ENCODE measurements at regions not wholly inside any gene's neighbourhood (a gene's known extent, or its start where the extent isn't known, plus 50 kb on each side); places are given as distances from the start of the nearest gene placed in this dataset.
A peak's percentile ranks its signal among the peaks of the same experiment; 100 is the strongest.
"Not testable (repeated sequence)": the region's sequence is repeated elsewhere in the genome, so short reads cannot be mapped to it uniquely, and the experiment has no call there.

GRCh38 chr1:120465900-120466299 lies 51.1 kb downstream of the NBPF8 start:
- not testable (repeated sequence) for H3K4me1 Mint-ChIP-seq, H3K36me3 Mint-ChIP-seq, H3K27me3 Mint-ChIP-seq, ATAC-seq, H3K27ac Mint-ChIP-seq, H3K9me3 Mint-ChIP-seq, H3K4me3 Mint-ChIP-seq

DNA sequence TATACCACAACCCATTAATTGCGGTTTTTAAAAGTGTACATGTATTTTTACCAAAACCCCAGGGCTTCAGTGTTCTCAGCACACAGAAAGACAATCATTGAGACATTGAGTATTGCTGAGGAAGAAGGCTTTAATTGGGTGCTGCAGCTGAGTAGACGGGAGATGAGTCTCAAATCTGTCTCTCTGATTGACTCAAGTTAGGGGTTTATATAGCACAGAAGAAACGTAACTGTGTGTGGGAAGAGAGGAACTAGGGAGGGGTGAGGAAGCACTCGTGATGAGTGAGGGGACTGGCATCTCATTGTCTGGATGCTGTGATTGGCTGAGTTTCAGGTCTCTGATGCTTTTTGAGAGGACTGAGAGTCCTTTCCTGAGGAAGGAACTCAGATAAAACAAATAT lies 62.8 kb downstream of the NBPF8 start:
- H3K27me3 Mint-ChIP-seq, H3K27ac Mint-ChIP-seq, H3K4me1 Mint-ChIP-seq, H3K4me3 Mint-ChIP-seq, ATAC-seq, H3K9me3 Mint-ChIP-seq: not testable (repeated sequence)
- peaks cover 21% of the 10 kb centered on the region for H3K36me3 Mint-ChIP-seq

DNA sequence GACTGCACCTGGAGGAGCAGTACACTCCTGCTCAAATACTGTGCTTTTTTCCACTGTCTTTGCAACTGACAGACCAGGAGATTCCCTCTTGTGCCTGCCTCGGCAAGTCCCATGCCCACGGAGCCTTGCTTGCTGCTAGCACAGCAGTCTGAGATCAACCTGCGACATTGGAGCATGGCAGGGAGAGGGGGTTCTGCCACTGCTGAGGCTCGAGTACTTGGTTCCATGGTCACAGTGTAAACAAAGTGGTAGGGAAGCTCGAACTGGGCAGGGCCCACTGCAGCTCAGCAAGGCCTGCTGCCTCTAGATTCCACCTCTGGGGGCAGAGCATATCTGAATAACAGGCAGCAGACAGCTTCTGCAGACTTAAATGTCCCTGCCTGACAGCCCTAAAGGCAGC lies 63.6 kb downstream of the NBPF8 start:
- H3K9me3 Mint-ChIP-seq, H3K4me1 Mint-ChIP-seq, H3K27me3 Mint-ChIP-seq, H3K27ac Mint-ChIP-seq, H3K4me3 Mint-ChIP-seq, ATAC-seq: not testable (repeated sequence)
- H3K36me3 Mint-ChIP-seq, result peaks cover 25% of the 10 kb centered on the region

- not testable (repeated sequence) for H3K27me3 Mint-ChIP-seq, H3K27ac Mint-ChIP-seq, H3K9me3 Mint-ChIP-seq, H3K4me1 Mint-ChIP-seq, ATAC-seq, H3K4me3 Mint-ChIP-seq
- peaks cover 34% of the 10 kb centered on the region for H3K36me3 Mint-ChIP-seq
These were observed 72.7 kb downstream of the NBPF8 start for GRCh38 chr1:120487542-120487941.

- H3K4me1 Mint-ChIP-seq, H3K9me3 Mint-ChIP-seq, H3K4me3 Mint-ChIP-seq, H3K27me3 Mint-ChIP-seq, ATAC-seq, H3K27ac Mint-ChIP-seq: not testable (repeated sequence)
- H3K36me3 Mint-ChIP-seq, result peaks cover 28% of the 10 kb centered on the region
These were observed 74.4 kb downstream of the NBPF8 start for GRCh38 chr1:120489217-120489616.

GRCh38 chr1:120497145-120497544 lies 82.3 kb downstream of the NBPF8 start:
- not testable (repeated sequence) for H3K36me3 Mint-ChIP-seq, H3K27me3 Mint-ChIP-seq, H3K4me1 Mint-ChIP-seq

GRCh38 chr1:120503284-120503683 lies 88.4 kb downstream of the NBPF8 start:
- H3K4me3 Mint-ChIP-seq, H3K4me1 Mint-ChIP-seq, H3K9me3 Mint-ChIP-seq, H3K27ac Mint-ChIP-seq, ATAC-seq, H3K36me3 Mint-ChIP-seq, H3K27me3 Mint-ChIP-seq: not testable (repeated sequence)

More at GRCh38 chr1:120497145-120497544, 82.3 kb downstream of the NBPF8 start:
- not testable (repeated sequence) for H3K27ac Mint-ChIP-seq, H3K4me3 Mint-ChIP-seq, ATAC-seq, H3K9me3 Mint-ChIP-seq

DNA sequence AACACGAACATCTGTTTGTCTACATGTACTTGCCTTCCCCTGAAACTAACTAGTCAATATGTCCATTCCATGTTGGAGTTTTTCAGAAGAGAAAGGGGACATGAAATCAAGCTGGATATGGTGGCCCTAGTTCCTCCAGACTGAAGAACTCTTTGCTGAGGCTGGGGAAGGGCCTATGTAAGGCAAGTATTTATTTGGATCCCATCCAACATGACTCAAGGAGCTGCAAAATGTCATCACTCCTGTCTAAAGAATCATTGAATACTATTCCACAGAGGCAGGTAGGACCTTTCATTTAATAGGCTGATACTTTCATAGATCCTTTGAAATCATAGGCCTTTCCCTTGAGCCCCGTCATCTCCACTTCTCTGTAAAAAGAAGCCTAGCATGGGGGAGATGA lies 91.5 kb downstream of the NBPF8 start:
- H3K36me3 Mint-ChIP-seq, result peaks cover 11% of the 10 kb centered on the region
- ATAC-seq, H3K27me3 Mint-ChIP-seq, H3K9me3 Mint-ChIP-seq, H3K4me3 Mint-ChIP-seq, H3K4me1 Mint-ChIP-seq, H3K27ac Mint-ChIP-seq: not testable (repeated sequence)

DNA sequence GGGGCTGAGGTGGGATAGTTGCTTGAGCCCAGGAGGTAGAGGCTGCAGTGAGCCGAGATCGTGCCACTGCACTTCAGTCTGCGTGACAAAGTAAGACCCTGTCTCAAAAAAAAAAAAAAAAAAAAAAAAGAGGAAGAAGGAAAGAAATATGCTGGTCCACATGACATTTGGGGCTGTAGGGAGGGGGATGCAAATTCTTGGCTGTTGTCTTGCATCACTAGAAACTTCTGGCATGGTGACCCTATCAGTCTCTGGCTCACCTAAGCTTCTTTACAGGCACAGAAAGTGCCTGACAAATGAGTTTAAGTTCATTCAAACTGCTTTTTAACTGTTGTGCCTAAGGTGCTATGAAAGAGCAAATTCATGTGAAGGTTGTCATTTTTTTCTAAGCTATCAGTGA lies 93.5 kb downstream of the NBPF8 start:
- H3K36me3 Mint-ChIP-seq, result peaks cover 21% of the 10 kb centered on the region
- not testable (repeated sequence) for H3K4me1 Mint-ChIP-seq, H3K9me3 Mint-ChIP-seq, H3K27ac Mint-ChIP-seq, H3K27me3 Mint-ChIP-seq, H3K4me3 Mint-ChIP-seq
- peak; percentile 80 for ATAC-seq

DNA sequence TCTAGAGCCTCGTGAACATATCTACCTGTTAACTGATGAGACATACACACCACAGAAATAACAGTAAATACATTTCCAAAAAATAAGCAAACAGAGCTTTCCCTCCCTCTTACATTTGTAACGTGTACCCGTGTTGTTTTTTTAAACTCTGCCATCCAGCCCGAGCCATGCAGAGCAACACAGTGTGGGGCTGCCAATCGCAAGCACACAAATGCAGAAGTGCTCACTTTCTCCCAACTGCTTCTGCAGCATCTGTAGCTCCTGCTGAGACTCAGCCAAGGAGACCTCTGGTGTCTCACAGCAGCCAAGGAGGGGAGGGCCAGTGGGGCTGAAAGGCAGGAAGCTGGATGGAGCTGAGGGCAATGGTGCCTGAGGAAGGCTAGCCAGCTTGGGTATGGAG lies 94.4 kb downstream of the NBPF8 start:
- H3K4me1 Mint-ChIP-seq, H3K4me3 Mint-ChIP-seq, H3K27ac Mint-ChIP-seq, H3K9me3 Mint-ChIP-seq, H3K27me3 Mint-ChIP-seq: not testable (repeated sequence)
- peaks cover 21% of the 10 kb centered on the region for H3K36me3 Mint-ChIP-seq
- peak; percentile 60 for ATAC-seq

GRCh38 chr1:120513099-120513498 lies 98.3 kb downstream of the NBPF8 start:
- not testable (repeated sequence) for H3K9me3 Mint-ChIP-seq, ATAC-seq
- H3K36me3 Mint-ChIP-seq, result peaks cover 15% of the 10 kb centered on the region

GRCh38 chr1:120513531-120513930 lies 98.7 kb downstream of the NBPF8 start:
- not testable (repeated sequence) for H3K4me3 Mint-ChIP-seq, H3K4me1 Mint-ChIP-seq, H3K27me3 Mint-ChIP-seq, H3K9me3 Mint-ChIP-seq, ATAC-seq, H3K27ac Mint-ChIP-seq
- peaks cover 15% of the 10 kb centered on the region for H3K36me3 Mint-ChIP-seq

More at GRCh38 chr1:120513099-120513498, 98.3 kb downstream of the NBPF8 start:
- H3K4me1 Mint-ChIP-seq, H3K27me3 Mint-ChIP-seq, H3K4me3 Mint-ChIP-seq, H3K27ac Mint-ChIP-seq: not testable (repeated sequence)

GRCh38 chr1:120519196-120519595 lies 104.4 kb downstream of the NBPF8 start:
- ATAC-seq, H3K27ac Mint-ChIP-seq, H3K27me3 Mint-ChIP-seq: not testable (repeated sequence)

DNA sequence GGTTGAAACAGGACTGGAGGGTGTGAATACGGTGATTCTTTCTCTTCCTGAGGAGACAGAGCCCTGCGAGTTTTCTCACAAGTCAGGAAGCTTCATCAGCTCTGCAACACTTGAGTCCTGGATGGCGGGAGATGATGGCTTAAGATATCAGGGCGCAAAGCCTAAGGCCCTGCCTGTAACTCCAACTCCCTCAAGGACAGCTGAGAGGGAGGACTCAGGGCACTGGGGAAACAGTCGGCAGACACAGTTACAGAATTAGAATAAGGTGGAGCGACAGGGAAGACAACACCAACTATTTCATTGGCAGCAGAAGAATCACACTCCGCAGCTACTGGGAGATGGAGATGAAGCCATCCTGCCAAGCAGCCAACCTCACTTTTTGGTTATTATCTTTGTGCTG lies 109.6 kb downstream of the NBPF8 start:
- H3K4me3 Mint-ChIP-seq, H3K27ac Mint-ChIP-seq, H3K4me1 Mint-ChIP-seq, H3K27me3 Mint-ChIP-seq, H3K36me3 Mint-ChIP-seq, ATAC-seq, H3K9me3 Mint-ChIP-seq: not testable (repeated sequence)

More at GRCh38 chr1:120519196-120519595, 104.4 kb downstream of the NBPF8 start:
- not testable (repeated sequence) for H3K36me3 Mint-ChIP-seq, H3K9me3 Mint-ChIP-seq, H3K4me1 Mint-ChIP-seq, H3K4me3 Mint-ChIP-seq

DNA sequence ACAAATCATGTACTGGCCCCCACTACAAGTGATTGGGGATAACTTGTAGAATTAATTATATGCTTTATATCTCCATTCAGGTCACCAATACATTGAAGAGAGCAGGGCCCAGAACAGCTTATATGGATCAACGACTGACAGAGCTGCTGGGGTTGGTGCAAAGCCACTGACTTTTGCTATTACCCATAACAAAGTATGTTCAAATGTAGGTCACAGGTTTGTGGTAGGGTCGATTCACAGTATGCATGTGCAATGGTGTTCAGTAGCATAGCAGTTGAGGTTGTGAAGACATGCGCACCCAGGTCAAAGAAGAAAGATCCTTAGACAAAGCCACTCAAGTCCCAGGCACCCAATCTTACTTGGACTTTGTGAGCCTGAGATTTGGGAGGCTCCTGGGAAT lies 110.6 kb downstream of the NBPF8 start:
- ATAC-seq, H3K27me3 Mint-ChIP-seq, H3K27ac Mint-ChIP-seq, H3K9me3 Mint-ChIP-seq, H3K36me3 Mint-ChIP-seq, H3K4me3 Mint-ChIP-seq, H3K4me1 Mint-ChIP-seq: not testable (repeated sequence)

GRCh38 chr1:120529475-120530089 lies 114.7 kb downstream of the NBPF8 start:
- not testable (repeated sequence) for H3K4me3 Mint-ChIP-seq, H3K27ac Mint-ChIP-seq, H3K9me3 Mint-ChIP-seq, H3K36me3 Mint-ChIP-seq, ATAC-seq, H3K27me3 Mint-ChIP-seq, H3K4me1 Mint-ChIP-seq

GRCh38 chr1:120531455-120531854 lies 116.6 kb downstream of the NBPF8 start:
- not testable (repeated sequence) for H3K36me3 Mint-ChIP-seq, H3K27ac Mint-ChIP-seq, H3K9me3 Mint-ChIP-seq, H3K4me3 Mint-ChIP-seq, ATAC-seq, H3K27me3 Mint-ChIP-seq
- H3K4me1 Mint-ChIP-seq, result peaks cover 11% of the 10 kb centered on the region
